Brain pericyte (primary cell): ENCODE measurements at regions not wholly inside any gene's neighbourhood (a gene's known extent, or its start where the extent isn't known, plus 50 kb on each side); places are given as distances from the start of the nearest gene placed in this dataset.
"Not testable (repeated sequence)": the region's sequence is repeated elsewhere in the genome, so short reads cannot be mapped to it uniquely, and the experiment has no call there.

Experiments used
- DNase-seq: peaks from one replicate; pipeline ENCODE4 v3.0.0-alpha.2; 2012; ENCODE audit warnings: low read depth, low spot score

- DNase-seq, result no peak
Measured at GRCh38 chr13:33340631-33341030, 55.1 kb upstream of the STARD13 start.

GRCh38 chr13:33341861-33342452, 56.4 kb upstream of the STARD13 start:
- DNase-seq, result no peak

GRCh38 chr13:33345842-33346241, 60.3 kb upstream of the STARD13 start:
- no peak for DNase-seq

GRCh38 chr13:33347861-33348260, 62.3 kb upstream of the STARD13 start:
- DNase-seq, result no peak

GRCh38 chr13:33348366-33348765, 62.8 kb upstream of the STARD13 start:
- DNase-seq, result no peak

GRCh38 chr13:33349288-33349985, 63.9 kb upstream of the STARD13 start:
- no peak for DNase-seq

- no peak for DNase-seq
Measured at GRCh38 chr13:33349986-33350826, 64.7 kb upstream of the STARD13 start.

GRCh38 chr13:33351319-33351718, 65.8 kb upstream of the STARD13 start:
- no peak for DNase-seq

GRCh38 chr13:33352041-33352440, 66.5 kb upstream of the STARD13 start:
- DNase-seq, result no peak

GRCh38 chr13:33352526-33352925, 67.0 kb upstream of the STARD13 start:
- DNase-seq, result no peak

- no peak for DNase-seq
Measured at GRCh38 chr13:33353210-33353609, 67.7 kb upstream of the STARD13 start.

GRCh38 chr13:33353646-33354045, 68.1 kb upstream of the STARD13 start:
- no peak for DNase-seq

- DNase-seq, result no peak
Measured at GRCh38 chr13:33355201-33355895, 69.8 kb upstream of the STARD13 start.

- DNase-seq, result not testable (repeated sequence)
Measured at GRCh38 chr13:33358076-33358475, 72.5 kb upstream of the STARD13 start.

GRCh38 chr13:33362986-33363727, 77.6 kb upstream of the STARD13 start:
- DNase-seq, result no peak

- DNase-seq, result no peak
Measured at GRCh38 chr13:33364192-33364591, 78.6 kb upstream of the STARD13 start.

- no peak for DNase-seq
Measured at GRCh38 chr13:33366469-33367062, 81.0 kb upstream of the STARD13 start.

GRCh38 chr13:33367171-33367895, 81.8 kb upstream of the STARD13 start:
- DNase-seq, result no peak

- no peak for DNase-seq
Measured at GRCh38 chr13:33367926-33368325, 82.4 kb upstream of the STARD13 start.

GRCh38 chr13:33369073-33369472, 83.5 kb upstream of the STARD13 start:
- no peak for DNase-seq
